ENCODE measurements at regions not wholly inside any gene's neighbourhood (a gene's known extent, or its start where the extent isn't known, plus 50 kb on each side); places are given as distances from the start of the nearest gene placed in this dataset.

GRCh38 chr20:37584238-37584807 is 56.6 kb upstream of the BLCAP start:
- H3K27ac ChIP-seq, result no peak overlapping the region
- TF ChIP-seq ZFX (IDR thresholded peaks at IDR 0.05; ENCODE audit: borderline replicate concordance) (no peak), CTCF (IDR thresholded peaks at IDR 0.05) (no peak)

GRCh38 chr20:37581246-37581645 is 53.6 kb upstream of the BLCAP start:
- H3K27ac ChIP-seq, result no peak overlapping the region
- TF ChIP-seq CTCF (IDR thresholded peaks at IDR 0.05) (no peak), ZFX (IDR thresholded peaks at IDR 0.05; ENCODE audit: borderline replicate concordance) (no peak)

DNA sequence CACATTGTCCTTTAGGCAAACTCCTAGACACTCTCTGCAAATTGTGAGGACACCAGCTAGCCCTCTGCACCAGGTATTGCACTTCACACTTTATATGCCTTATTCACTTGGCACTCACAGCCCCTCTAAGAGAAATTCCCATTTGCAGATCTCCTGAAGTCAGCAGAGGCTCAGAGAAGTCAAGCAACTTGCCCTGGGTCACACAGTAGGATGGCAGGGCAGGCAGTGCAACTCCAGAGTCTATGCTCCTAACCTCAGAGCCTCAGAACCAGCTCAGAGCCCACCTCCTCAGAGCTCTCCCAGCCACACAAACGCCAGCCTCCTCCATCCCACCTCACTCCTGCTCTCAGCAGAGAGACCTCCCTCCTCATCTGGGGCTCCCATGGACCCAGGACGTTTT is 52.4 kb upstream of the BLCAP start:
- TF ChIP-seq CTCF (IDR thresholded peaks at IDR 0.05) (no peak), ZFX (IDR thresholded peaks at IDR 0.05; ENCODE audit: borderline replicate concordance) (no peak)

DNA sequence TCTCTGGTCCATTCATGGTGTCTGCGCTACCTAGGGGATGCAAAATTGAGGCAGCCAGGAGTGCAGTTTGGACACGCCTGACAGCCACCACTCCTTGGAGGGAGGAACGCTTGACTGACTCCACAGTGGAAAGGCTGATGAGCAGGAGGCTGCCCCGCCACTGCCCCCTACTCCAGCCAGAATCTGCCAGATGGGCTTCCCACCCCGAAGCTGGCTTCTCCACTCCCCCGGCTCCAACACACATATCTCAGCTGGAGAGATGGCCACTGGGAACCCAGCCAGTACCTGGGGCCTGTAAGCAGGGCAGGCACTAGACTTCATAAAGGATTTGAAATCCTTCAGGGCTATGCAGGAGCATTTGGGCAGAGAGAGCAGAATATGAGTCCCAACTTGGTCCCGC is 51.4 kb upstream of the BLCAP start:
- no peak for TF ChIP-seq ZFX (IDR thresholded peaks at IDR 0.05; ENCODE audit: borderline replicate concordance)
- TF ChIP-seq CTCF (IDR thresholded peaks at IDR 0.05), result no peak
- H3K27ac ChIP-seq, result no peak overlapping the region

More for the DNA sequence above, 52.4 kb upstream of the BLCAP start:
- H3K27ac ChIP-seq, result no peak overlapping the region

- no peak overlapping the region for H3K27ac ChIP-seq
- TF ChIP-seq CTCF (IDR thresholded peaks at IDR 0.05), result no peak
- no peak for TF ChIP-seq ZFX (IDR thresholded peaks at IDR 0.05; ENCODE audit: borderline replicate concordance)
Observed at GRCh38 chr20:37577981-37578380, 50.3 kb upstream of the BLCAP start.
